NB4 (cell line): ENCODE measurements at regions not wholly inside any gene's neighbourhood (a gene's known extent, or its start where the extent isn't known, plus 50 kb on each side); places are given as distances from the start of the nearest gene placed in this dataset.
"Not testable (repeated sequence)": the region's sequence is repeated elsewhere in the genome, so short reads cannot be mapped to it uniquely, and the experiment has no call there.

ENCODE experiments used
- DNase-seq: peaks from one replicate; pipeline ENCODE4 v3.0.0; 2010; ENCODE audit warnings: low read depth
- H3K4me3 ChIP-seq: one replicate; pipeline ENCODE4 v1.5.1; 2011; ENCODE audit warnings: mild to moderate bottlenecking, low read depth, low read length, moderate library complexity
- MYC ChIP-seq: IDR thresholded peaks from 2 replicates; pipeline ENCODE4 v1.6.1; 2011; ENCODE audit warnings: low read depth, low read length
- POLR2A ChIP-seq: IDR thresholded peaks from 2 replicates; pipeline ENCODE4 v1.6.1; 2011; ENCODE audit warnings: mild to moderate bottlenecking; ENCODE audit not compliant: insufficient read length; ENCODE audit errors: extremely low read depth
- TF ChIP-seq, protein P1 (sequence below): IDR thresholded peaks from 2 replicates; pipeline ENCODE4 v1.6.1; 2011; ENCODE audit warnings: low read depth, low read length
- TF ChIP-seq, protein P2 (sequence below): IDR thresholded peaks from one replicate; pipeline ENCODE4 v1.5.1; 2012; ENCODE audit warnings: low read depth, low read length

DNA sequence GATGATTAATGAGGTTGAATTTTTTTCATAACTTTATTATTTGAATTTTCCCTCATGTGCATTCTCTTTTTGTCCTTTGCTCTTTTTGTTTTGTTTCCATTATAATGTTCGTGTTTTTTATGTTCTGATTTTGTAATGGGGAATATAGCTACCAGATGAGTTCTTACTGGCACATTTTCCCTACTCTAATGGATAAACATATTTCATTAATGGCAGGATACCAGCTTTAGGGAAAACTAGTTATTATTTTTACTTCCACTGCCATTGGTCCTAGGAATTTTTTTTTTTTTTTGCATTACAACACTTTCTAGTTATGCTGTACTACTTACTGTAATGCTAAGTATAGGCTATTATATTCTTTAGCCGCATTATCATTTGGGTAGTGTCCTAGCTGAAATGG, 286.3 kb downstream of the SPRY1 start:
- DNase-seq = no peak
- no peak overlapping the region for H3K4me3 ChIP-seq
- TF ChIP-seq MYC = no peak
- TF ChIP-seq, protein P1, sequence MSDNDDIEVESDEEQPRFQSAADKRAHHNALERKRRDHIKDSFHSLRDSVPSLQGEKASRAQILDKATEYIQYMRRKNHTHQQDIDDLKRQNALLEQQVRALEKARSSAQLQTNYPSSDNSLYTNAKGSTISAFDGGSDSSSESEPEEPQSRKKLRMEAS = no peak
- TF ChIP-seq, protein P2, sequence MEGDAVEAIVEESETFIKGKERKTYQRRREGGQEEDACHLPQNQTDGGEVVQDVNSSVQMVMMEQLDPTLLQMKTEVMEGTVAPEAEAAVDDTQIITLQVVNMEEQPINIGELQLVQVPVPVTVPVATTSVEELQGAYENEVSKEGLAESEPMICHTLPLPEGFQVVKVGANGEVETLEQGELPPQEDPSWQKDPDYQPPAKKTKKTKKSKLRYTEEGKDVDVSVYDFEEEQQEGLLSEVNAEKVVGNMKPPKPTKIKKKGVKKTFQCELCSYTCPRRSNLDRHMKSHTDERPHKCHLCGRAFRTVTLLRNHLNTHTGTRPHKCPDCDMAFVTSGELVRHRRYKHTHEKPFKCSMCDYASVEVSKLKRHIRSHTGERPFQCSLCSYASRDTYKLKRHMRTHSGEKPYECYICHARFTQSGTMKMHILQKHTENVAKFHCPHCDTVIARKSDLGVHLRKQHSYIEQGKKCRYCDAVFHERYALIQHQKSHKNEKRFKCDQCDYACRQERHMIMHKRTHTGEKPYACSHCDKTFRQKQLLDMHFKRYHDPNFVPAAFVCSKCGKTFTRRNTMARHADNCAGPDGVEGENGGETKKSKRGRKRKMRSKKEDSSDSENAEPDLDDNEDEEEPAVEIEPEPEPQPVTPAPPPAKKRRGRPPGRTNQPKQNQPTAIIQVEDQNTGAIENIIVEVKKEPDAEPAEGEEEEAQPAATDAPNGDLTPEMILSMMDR = no peak
- no peak for TF ChIP-seq POLR2A

DNA sequence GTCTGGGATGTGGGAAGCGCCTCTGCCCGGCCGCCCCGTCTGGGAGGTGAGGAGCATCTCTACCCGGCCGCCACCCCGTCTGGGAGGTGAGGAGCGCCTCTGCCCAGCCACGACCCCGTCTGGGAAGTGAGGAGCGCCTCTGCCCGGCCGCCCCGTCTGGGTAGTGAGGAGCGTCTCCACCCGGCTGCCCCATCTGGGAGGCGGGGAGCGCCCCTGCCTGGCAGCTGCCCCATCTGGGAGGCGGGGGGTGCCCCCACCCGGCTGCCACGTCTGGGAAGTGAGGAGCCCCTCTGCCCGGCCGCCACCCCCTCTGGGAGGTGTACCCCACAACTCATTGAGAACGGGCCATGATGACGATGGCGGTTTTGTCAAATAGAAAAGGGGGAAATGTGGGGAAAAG, 288.3 kb downstream of the SPRY1 start:
- not testable (repeated sequence) for H3K4me3 ChIP-seq, DNase-seq

DNA sequence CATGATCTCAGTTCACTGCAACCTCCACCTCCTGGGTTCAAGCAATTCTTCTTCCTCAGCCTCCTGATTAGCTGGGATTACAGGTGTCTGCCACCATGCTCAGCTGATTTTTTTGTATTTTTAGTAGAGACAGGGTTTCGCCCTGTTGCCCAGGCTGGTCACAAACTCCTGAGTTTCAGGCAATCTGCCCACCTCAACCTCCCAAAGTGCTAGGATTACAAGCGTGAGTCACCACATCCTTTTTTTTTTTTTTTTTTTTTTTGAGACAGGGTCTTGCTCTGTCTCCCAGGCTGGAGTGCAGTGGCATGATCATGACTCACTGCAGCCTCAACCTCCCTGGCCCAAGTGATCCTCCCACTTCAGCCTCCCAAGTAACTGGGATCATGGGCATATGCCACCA, 298.9 kb downstream of the SPRY1 start:
- H3K4me3 ChIP-seq, DNase-seq: not testable (repeated sequence)

DNA sequence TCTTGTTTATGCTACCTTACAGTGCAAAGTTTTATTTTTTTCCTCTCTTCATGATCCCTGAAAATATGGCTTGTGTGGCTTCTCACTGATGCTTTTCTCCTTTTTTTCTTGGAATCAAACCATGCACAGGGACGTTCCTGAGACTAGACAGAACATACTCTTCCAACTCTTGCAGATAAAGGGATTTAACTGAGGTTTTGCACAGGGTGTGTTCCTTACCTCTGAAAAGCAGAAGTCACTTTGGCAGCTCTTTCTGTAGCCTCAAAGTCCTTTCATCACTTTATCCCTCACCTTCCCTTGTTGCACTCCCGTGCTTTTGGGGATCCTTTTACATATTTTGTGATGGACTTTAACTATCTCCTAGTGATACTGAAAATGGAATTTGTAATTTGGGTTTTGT, 300.1 kb downstream of the SPRY1 start:
- peak; percentile 15 for DNase-seq
- TF ChIP-seq, protein P1 = no peak
- TF ChIP-seq MYC = no peak
- TF ChIP-seq POLR2A = no peak
- TF ChIP-seq, protein P2 = no peak

DNA sequence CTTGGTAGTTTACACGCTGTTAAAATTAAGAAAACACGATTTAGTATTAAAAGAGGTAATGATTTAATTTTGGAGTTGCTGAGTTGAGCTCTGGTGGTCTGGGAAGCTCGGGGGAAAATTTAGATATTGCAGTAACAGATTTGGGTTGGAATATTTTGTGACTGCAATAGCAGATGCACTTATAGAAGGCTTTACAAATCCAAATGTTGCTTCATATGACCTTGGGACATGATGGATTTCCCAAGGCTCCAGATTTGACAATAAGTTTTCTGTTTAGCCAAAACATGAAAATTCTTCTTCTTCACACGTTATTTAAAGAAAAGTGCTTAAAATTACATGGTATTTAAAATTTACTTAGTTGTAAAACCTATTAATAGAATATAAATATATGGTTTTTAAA, 302.0 kb downstream of the SPRY1 start:
- DNase-seq = no peak
- no peak overlapping the region for H3K4me3 ChIP-seq
- TF ChIP-seq POLR2A (no peak), MYC (no peak)
- TF ChIP-seq, protein P2 = no peak
- TF ChIP-seq, protein P1 = no peak

More for the DNA sequence above, 300.1 kb downstream of the SPRY1 start:
- H3K4me3 ChIP-seq = no peak overlapping the region

DNA sequence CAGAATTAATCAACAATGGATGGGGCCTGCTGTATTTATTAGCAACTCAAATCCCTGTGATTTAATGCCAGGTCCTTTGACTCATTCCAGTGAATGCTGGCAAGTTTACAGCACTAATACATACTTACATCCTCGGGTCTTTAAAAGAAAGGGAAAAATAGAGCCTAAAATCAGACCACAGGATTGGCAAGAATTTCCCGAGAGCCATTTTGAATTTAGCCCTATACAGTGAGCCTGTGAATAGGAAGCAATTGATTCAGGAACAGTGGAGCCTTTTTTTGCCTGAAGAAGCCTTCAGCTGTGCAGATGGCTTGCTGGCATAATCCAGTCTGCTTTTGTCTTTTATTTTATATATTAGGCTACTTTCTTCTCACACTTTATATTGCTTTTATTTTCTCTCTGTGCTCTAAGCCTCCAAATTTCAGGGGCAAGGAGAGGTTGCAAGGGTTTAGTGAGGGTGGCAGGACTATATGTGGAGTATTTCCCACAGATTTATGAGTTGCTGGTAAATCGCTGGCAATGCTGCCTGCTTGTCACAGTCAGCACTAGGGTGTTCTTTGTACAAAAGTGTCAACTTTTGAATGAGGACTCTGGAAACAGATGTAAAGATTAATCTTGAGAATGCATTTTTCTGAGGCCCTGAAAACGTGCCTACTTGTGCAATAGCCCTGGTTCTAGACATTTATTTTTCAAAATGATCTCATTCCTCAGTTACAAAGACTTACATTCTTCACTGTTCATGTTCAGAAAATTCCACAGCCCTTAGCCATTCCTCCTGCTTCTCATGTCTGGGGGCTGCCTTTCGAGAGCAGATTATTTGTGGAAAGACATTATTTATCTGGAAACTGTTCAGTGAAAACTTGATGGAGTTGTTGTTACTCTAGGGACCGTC, 303.5 kb downstream of the SPRY1 start:
- H3K4me3 ChIP-seq = no peak overlapping the region
- no peak for TF ChIP-seq POLR2A
- TF ChIP-seq, protein P2 = no peak
- TF ChIP-seq, protein P1 = no peak
- TF ChIP-seq MYC = no peak
- no peak for DNase-seq

DNA sequence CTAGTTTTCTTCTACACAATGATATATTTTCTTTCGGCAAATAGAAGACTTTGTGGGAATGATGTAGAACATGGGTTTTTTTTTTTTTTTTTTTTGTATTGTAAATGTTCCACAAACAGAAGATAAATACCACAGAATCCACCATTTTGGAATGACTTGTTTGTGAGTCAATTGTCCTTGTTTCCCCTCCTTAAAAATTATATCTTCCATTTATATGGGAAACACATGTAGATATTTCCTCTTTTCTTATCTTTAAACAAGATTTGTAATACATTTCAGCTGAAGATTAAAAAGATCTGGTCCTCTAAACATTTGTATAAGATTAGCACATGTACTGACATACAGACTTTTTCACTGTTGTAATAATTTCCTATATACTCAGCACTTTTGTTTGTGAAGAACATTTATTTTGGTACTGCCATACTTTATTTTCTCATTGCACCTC, 304.6 kb downstream of the SPRY1 start:
- DNase-seq = no peak
- TF ChIP-seq, protein P1 = no peak
- TF ChIP-seq MYC (no peak), POLR2A (no peak)
- H3K4me3 ChIP-seq = no peak overlapping the region
